LNCAP (cell line): ENCODE measurements at regions not wholly inside any gene's neighbourhood (a gene's known extent, or its start where the extent isn't known, plus 50 kb on each side); places are given as distances from the start of the nearest gene placed in this dataset.

ENCODE experiments used
- CTCF ChIP-seq: fragments of 450-650 bp; IDR thresholded peaks from 2 replicates; pipeline ENCODE4 v1.5.1; 2017; ENCODE audit warnings: mild to moderate bottlenecking

GRCh38 chr4:129379429-129379828, 283.5 kb downstream of the C4orf33 start:
- no peak for TF ChIP-seq CTCF

- no peak for TF ChIP-seq CTCF
These were observed 289.0 kb downstream of the C4orf33 start for GRCh38 chr4:129384974-129385373.

GRCh38 chr4:129387666-129388065, 291.7 kb downstream of the C4orf33 start:
- TF ChIP-seq CTCF, result no peak

DNA sequence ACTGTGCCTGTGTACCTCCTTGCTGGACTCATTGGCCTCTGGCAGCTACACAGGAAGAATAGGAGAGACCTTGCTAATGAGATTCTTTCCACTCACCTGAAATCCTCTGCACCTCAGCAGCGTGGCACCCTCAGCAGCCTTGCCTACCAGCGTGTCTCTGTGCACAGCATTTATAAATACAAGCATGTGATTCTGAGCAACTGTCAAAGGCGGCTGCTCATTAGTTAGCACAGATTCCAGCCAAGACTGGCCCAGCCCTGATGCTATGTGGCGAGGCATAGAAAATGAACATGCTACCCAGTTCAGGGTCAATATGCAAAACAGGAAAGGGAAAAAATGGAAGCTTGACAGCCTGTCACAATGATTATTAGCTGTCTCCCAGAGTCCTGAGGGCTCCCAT, 298.0 kb downstream of the C4orf33 start:
- TF ChIP-seq CTCF, result no peak

- no peak for TF ChIP-seq CTCF
These were observed 298.7 kb downstream of the C4orf33 start for GRCh38 chr4:129394635-129395034.

- no peak for TF ChIP-seq CTCF
These were observed 307.9 kb downstream of the C4orf33 start for GRCh38 chr4:129403848-129404247.

- no peak for TF ChIP-seq CTCF
These were observed 314.2 kb downstream of the C4orf33 start for GRCh38 chr4:129410115-129410514.

DNA sequence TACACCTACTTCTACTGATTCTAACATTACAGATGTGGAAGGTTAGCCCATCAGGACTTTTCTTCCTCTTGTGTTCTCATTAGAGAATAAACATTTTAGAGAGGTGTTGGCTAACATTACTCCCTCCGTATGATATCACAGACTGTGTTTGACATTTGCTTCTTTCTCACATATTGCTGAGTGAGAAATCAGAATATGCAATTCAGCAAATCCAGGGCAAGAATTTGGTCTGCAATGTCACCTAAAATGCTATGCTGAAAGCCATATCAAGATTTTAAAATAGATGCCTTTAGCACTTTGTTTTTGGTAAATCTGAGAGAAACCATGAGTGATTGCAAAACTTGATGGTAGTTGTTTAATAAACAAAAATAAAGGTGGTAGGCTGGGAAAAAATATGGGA, 319.1 kb downstream of the C4orf33 start:
- TF ChIP-seq CTCF, result no peak
